ENCODE measurements at regions not wholly inside any gene's neighbourhood (a gene's known extent, or its start where the extent isn't known, plus 50 kb on each side); places are given as distances from the start of the nearest gene placed in this dataset.

GRCh38 chr18:45365835-45366234 lies 249.4 kb upstream of the SLC14A2 start:
- TF ChIP-seq POLR2AphosphoS5 (IDR thresholded peaks at IDR 0.05; ENCODE audit: low read depth, low read length) = no peak
- no peak for TF ChIP-seq POLR2A (IDR thresholded peaks at IDR 0.05; ENCODE audit: low read depth, low read length)
- no peak for TF ChIP-seq POU2F2 (IDR thresholded peaks at IDR 0.05; ENCODE audit: low read depth, low read length)
- TF ChIP-seq PAX5 (IDR thresholded peaks at IDR 0.05; ENCODE audit: insufficient read depth, low read length, severe bottlenecking) = no peak
